Erythroblast (primary cell): ENCODE measurements at regions not wholly inside any gene's neighbourhood (a gene's known extent, or its start where the extent isn't known, plus 50 kb on each side); places are given as distances from the start of the nearest gene placed in this dataset.
"Not testable (repeated sequence)": the region's sequence is repeated elsewhere in the genome, so short reads cannot be mapped to it uniquely, and the experiment has no call there.

Experiments
- DNase-seq, 2 experiments: peaks; one replicate each; lab custom pipeline; 2025; lab: John Stamatoyannopoulos, UW
- GATA1 ChIP-seq: IDR thresholded peaks from 2 replicates; pipeline ENCODE4 v1.6.1; 2011; ENCODE audit warnings: low read depth, mild to moderate bottlenecking, control low read depth, low read length, moderate library complexity
- POLR2A ChIP-seq: IDR thresholded peaks from 2 replicates; pipeline ENCODE4 v1.6.1; 2011; ENCODE audit warnings: mild to moderate bottlenecking, low read length

DNA sequence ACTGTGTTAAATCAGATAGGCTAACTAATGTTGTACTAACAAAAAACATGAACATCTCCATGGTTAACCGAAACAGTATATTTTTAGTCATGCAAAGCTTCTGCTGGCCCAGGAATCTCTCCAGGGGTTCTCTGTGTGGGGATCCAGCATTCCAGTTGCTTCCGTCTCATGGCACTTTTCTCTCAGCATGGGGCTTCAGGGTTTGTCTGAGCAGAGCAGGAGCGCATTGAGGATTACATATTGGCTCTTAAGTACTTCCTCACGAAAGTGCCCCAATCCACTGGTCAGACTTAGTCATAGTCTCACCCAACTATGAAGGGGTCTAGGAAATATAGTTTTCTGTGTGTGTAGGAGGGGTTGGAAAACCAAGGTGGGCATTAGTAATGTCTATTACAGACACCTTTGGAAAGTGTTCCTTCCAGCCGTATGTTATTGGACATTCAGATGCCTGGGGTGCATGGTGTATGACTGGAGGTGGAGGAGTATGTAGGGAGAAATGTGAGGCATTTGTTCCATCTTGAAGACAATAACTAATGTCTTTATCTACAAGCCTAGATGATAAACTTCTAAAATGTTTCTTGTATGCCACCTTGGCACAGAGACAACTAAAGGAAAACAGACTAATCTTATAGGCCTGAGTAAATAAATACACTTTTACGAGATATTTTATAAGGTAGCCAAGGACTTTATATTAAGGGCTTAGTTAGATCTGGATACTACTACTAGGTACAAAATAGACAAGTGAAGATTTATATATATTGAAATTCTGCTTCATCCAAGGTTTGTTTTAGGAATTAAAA, 123.8 kb upstream of the ZEB2 start:
- TF ChIP-seq POLR2A (no peak), GATA1 (no peak)
- DNase-seq, result no peak

DNA sequence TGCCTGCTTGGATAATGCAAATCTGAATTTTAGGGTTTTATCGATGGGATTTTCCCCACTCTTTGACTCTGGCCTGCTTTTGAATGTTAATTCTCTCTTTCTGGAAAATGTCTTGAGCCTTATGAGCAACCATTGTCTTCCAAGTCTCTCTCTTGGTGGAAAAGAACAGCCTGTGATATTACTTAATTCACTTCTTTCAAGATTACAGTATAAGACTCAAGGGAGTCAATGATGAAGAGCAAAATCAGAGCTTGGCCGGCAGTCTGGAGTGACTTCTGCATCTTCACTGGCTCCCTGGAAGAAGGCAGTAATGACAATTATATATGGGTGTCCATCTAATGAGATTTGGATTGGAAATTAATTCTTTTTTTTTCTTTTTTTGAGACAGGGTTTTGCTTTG, 122.9 kb upstream of the ZEB2 start:
- TF ChIP-seq GATA1 (no peak), POLR2A (no peak)
- no peak for DNase-seq

DNA sequence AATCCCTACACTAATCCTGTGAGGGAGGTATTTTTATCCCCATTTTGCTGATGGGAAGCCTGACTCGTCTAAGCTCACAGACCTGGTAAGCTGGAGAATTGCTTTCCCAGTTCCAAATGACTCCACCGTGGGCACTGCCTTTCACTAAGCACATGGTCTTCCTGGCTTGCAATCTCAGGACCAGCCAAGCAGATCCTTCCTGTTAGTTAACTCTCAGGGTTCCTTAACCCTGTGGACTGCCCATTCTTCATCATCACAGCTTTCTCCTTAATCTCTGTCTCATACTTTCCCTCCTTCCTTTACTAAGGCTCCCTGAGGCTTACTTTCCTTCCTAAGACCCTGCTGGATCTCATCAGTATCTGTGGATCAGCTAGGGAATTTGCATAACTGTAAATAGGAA, 122.2 kb upstream of the ZEB2 start:
- no peak for TF ChIP-seq POLR2A
- TF ChIP-seq GATA1, result no peak
- DNase-seq, result no peak

GRCh38 chr2:144638250-144638649, 118.3 kb upstream of the ZEB2 start:
- DNase-seq, result not testable (repeated sequence)

DNA sequence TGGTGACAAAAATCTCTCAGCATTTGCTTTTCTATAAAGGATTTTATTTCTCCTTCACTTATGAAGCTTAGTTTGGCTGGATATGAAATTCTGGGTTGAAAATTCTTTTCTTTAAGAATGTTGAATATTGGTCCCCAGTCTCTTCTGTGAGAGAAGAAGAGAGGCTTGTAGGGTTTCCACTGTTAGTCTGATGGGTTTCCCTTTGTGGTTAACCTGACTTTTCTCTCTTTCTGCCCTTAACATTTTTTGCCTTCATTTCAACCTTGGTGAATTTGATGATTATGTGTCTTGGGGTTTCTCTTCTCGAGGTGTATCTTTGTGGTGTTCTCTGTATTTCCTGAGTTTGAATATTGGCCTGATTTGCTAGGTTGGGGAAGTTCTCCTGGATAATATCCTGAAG, 116.9 kb upstream of the ZEB2 start:
- DNase-seq, result not testable (repeated sequence)

- TF ChIP-seq GATA1 (no peak), POLR2A (no peak)
Observed at GRCh38 chr2:144632809-144633208, 112.9 kb upstream of the ZEB2 start.

GRCh38 chr2:144631636-144632035, 111.7 kb upstream of the ZEB2 start:
- TF ChIP-seq POLR2A (no peak), GATA1 (no peak)
- no peak for DNase-seq

More at GRCh38 chr2:144632809-144633208, 112.9 kb upstream of the ZEB2 start:
- no peak for DNase-seq

DNA sequence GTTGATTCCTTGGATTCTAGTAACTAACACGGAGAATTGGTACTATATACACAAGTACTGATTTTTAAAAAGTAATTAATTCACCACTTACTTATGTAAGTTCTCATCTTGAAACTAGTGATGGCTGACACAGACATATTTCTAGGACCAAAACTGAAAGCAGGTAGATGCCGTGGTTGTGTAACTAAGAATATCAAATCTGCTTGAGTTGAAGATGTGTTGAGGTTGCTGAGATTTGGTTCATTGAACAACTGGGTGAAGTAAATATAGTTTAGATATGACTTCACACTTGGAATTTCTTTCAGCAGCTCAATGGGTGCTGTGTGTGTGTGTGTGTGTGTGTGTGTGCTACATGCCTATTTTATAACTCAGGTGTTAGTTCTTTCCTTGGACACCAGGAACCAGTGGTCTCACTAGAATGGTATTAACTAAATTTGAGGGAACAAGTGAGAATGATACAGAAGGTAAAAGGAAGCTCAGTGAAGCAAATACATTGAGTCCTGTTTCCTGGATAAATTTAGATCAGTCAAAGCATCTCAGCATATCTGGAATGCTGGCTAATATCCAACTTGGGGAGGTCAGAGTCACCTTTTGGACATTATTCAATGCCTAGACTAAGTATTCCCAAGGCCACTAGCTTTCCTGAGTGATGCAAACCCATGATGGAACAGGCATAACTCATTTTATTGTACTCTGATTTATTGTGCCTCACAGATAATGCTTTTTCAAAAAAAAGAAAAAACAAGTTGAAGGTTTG, 110.7 kb upstream of the ZEB2 start:
- TF ChIP-seq GATA1 (no peak), POLR2A (no peak)
- no peak for DNase-seq

DNA sequence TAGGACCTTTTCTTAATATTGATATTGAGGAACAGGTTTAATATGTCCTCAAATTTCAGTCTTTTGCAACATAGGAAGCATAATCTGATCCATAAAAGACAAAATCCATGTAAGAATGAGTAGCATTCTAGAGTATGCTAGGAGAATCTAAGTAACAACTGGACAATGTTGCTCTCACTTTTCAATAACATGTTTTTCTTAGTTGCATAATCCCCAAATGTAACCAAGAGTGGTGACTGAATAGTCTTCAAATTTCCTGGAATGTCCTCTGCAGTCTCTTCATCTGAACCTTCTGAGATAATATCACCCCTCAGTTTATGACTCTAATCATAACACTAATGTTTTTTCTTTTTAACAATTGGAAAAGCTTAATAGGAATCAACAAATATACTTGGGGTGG, 110.0 kb upstream of the ZEB2 start:
- DNase-seq, result no peak
- no peak for TF ChIP-seq POLR2A
- no peak for TF ChIP-seq GATA1

DNA sequence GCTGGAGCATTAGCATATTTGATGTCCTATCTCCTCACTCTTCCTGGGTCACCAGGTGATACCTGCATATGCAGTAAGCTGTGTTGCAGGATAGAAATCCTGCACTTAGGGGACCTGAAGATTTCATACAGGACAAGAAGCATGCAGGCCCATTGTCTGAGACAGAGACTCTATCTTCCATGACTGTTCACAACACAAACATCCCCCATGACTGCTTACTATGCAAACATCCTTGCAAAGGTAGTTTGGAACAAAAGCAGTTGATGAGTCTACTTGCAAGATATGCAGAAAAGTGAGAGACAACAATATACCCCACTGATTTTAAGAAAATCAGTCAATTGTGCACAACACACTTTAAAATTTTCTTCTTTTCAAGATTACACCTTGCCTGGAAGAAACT, 108.6 kb upstream of the ZEB2 start:
- no peak for DNase-seq
- no peak for TF ChIP-seq GATA1
- TF ChIP-seq POLR2A, result no peak

DNA sequence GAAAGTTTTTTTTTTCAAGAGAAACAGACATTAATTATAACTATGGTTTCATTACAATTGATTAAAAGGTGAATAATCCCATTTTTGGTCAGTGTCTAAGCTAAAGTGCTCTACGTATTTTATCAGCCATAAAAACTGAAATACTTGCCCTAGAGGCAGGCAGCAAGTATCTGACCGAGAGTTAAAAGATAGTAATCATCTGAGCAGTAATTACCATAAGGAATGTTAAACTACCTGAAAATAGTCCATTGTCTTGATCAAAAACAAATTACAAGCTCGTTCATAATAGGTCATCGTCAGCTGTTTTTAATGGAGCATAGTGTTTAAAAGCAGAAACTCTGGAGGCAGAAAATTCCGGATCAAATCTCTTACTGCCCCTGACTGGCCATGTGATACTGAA, 105.7 kb upstream of the ZEB2 start:
- TF ChIP-seq POLR2A (no peak), GATA1 (no peak)
- no peak for DNase-seq

- TF ChIP-seq GATA1 (no peak), POLR2A (no peak)
- no peak for DNase-seq
Observed at GRCh38 chr2:144625226-144625625, 105.3 kb upstream of the ZEB2 start.

DNA sequence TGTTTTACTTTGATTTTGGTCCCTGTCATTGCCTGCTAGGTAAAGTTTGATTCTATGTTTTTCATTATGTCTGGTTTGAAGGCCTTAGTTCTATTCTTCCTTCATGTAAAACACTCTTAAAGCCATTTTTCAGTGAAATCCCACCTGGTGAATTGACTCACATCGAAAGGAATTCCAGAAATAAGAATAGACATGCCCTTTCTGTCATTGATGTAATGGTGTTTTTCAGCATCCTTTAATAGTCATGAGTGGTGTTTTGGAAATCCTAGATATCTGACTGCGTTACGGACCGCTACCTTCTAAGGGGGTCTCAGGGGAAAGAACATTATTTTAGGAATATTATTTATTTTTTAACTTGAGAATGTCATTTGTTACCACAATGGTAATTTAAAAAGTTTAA, 104.5 kb upstream of the ZEB2 start:
- DNase-seq, result no peak
- TF ChIP-seq POLR2A (no peak), GATA1 (no peak)

GRCh38 chr2:144622373-144622772, 102.5 kb upstream of the ZEB2 start:
- DNase-seq, result not testable (repeated sequence)

GRCh38 chr2:144621266-144621665, 101.3 kb upstream of the ZEB2 start:
- no peak for DNase-seq
- TF ChIP-seq GATA1 (no peak), POLR2A (no peak)
